Effector CD8-positive, alpha-beta T cell (primary cell): ENCODE measurements at regions not wholly inside any gene's neighbourhood (a gene's known extent, or its start where the extent isn't known, plus 50 kb on each side); places are given as distances from the start of the nearest gene placed in this dataset.

Experiments used
- DNase-seq: peaks from one replicate; lab custom pipeline; 2025; lab: John Stamatoyannopoulos, UW

DNA sequence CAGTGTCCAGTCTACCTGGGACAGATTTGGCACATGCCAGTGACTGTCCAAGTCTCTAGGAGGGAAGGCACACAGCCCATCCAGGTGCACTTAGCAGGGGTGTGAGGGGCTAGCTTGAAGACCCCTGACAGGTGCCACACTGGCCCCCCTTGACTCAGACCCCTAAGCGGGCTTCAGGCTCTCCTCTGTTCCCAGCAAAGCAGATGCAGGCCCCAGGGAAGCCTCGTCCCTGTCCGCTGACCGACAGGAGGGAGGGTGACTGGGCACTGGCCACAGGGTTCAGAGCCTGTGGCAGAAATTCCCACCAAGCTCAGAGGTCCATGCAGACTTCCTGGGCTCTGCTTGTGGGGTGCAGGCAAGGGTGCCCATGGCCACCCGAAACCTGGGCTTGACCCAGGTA is 239.8 kb upstream of the MYT1L start:
- DNase-seq = no peak

DNA sequence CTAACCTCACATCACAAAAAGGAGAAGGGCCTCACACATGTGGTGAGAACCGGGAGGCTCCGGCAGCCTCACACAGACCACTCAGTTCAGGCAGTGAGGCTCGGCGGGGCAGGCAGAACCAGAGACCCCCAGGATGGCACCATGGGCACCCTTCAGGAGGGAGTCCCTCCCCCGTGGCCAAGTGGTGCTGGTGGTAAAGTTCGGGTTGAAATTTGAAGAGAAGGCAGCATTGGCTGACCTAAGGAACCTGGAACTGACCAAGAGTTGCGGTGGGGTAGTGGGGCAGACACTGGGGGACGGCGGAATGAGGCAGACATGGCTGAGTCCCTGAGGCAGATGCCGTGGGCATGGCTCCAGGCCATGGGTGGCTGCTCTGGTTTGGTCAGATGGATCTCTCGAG is 239.3 kb upstream of the MYT1L start:
- no peak for DNase-seq

DNA sequence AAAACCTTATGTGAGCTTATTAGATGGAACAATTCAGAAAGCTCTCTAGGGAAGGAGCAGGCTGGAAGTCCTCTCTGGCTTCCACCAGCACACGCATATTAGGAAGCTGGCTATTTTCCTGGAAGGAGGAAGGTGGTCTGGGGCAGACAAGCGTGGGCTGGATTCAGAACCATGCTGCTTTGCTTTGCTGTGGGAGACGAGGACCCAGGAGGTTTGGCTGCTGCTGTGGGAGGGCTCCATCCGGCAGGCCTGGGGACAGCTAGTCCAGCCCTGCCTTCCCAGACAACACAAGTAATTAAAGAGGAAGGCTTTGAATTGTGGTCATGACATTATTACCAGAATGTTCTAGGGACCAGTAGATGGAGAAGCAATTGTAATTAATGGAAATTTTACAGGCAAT is 238.8 kb upstream of the MYT1L start:
- no peak for DNase-seq

DNA sequence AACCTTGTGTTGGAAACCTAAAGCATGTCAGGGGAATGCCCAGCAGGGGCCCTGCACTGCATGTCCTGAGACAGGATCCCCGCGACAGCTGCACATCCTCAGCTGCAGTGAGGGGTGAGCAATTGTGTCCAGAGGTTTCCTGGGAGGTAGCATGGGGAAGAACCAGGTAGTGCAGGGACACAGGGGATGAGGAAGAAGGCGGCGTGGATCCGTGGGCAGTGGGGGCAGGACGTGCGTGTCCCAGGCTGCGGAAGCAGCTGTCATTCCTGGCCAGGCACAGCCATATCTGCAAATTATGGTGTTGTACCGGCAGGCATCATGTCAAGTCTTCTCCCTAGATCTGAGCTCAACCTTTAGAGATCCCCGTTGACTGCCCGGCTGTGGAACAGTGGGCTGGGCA is 238.2 kb upstream of the MYT1L start:
- DNase-seq = no peak

DNA sequence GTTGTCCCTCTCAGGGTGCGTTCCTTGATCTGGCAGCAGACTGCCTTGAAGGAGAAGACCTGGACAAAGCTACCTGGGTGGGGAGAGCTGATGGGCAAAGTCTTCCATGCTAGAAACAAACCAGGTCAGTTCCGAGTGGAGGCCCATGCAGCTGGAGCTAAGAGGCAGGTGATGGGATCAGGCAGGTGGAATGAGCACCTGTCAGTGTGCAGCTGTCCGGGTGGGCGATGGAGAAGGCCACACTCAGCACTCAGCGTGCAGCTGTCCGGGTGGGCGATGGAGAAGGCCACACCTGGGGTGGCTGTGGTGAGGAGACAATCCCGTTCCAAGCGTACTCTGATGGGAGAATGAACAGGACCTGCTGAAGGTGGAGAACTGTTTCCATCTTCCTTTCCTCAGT is 237.3 kb upstream of the MYT1L start:
- DNase-seq = no peak

DNA sequence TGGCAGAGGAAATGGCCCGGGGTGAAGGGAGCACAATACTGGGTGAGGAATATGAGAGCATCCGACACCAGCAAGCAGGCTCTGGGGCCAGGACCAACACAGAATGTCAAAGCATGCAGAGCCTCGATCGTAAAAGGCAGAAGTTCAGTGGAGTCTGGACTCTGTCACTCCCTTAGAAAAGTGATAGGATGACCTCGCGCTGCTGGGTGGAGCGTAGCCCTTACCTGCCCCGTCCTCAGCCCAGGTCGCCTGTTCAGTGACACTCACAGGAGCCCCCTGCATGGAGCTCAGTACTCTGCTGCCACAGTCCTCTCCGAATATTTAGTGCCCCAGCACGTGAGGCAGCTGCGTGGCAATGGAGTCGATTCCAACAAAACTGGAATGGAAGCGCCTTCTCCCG is 236.7 kb upstream of the MYT1L start:
- DNase-seq = no peak

DNA sequence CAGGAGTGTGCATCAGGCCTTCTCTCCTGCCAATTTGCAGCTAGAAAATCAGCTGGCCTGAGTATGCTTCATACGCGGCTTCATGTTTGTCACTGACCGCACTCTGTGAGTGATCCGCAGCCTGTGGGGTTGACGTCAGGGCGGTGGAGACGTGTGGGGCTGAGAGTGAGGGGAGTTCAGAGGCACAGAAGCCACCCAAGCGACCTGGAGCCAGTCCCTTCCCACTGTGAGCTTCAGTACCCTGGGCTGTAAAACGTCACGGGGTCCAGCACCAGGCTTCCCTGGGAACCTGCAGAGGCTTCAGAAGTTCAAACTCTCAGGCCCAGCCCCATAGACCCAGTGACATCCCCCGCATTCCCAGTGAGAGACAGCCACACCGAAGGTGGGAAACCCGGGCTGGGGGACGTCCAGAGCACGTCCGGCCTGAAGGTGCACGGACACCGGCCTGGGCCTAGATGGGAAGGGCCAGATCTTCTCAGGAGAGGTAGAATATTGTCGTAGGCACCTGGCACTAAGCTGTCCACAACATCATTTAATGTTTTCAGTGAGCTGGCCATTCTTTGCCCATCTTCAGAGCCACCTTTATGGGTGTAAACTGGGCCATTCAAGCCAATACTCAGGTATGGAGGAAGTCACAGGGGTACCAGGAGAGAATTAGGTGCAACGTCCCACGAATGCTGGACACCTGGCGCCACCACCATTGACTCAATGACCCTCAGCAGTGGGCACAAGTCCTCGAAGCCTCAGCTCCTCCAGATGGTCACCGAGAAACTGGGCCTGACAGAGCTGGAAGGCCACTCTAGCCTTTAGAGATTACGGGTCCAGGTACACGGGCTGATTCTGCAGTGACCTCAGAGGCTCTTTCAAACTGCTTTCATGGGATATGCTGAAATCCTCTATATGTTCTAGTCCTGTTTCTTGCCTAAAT is 235.6 kb upstream of the MYT1L start:
- no peak for DNase-seq

DNA sequence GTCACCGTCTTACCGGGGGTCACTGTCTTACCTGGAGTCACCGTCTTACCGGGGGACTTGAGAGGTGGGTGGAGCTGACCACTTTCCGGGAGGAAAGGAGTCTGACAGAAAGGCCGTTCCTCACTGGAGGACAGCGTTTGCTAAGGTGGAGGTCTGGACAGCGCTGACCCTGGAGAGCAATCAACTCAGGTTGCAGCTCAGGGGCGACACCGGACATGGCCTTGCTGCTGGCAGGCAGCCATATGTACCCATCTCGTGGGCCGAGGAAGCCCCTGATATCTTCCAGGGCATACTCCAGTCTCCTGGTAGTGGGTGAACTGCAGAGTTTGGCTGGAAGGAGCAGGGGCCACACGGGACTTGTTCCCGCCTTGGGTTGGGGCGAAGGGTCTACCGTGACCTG is 234.6 kb upstream of the MYT1L start:
- DNase-seq = no peak

DNA sequence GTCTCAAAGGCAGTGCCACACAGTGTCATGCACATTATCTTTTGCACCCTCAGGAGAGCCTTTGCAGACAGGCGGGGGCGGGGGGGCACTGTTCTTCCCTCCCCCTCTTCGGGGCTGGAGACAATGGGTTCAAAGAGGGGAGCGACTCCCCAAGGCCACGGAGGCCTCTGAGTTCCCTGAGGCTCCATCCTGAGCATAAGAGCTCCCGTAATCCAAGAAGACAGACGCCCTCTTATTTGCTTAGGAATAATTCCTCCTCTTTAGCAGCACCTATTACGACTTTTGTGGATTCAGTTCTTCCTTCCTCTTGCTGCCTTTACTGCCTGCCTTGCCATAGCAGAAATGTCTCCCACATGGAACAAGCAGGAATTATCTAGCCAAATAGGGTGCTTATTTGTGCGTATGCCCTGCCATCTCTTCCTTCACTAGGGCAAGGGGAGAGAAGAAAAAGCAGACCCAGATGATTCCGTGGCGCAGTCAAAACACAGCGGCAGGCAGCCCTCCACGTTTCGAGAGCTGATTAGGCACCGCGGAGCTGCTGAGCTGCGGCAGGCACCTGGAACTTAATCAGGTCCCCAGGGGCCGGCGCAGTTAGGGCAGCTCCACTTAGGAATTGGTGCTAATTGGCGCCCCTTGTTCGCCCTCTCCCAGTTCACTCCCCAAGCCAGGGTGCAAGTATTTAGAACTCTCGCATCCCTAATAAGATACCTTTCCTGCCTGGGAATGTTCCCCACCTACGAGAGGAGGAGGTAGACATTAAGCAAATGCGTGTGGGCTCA is 233.4 kb upstream of the MYT1L start:
- DNase-seq = no peak

DNA sequence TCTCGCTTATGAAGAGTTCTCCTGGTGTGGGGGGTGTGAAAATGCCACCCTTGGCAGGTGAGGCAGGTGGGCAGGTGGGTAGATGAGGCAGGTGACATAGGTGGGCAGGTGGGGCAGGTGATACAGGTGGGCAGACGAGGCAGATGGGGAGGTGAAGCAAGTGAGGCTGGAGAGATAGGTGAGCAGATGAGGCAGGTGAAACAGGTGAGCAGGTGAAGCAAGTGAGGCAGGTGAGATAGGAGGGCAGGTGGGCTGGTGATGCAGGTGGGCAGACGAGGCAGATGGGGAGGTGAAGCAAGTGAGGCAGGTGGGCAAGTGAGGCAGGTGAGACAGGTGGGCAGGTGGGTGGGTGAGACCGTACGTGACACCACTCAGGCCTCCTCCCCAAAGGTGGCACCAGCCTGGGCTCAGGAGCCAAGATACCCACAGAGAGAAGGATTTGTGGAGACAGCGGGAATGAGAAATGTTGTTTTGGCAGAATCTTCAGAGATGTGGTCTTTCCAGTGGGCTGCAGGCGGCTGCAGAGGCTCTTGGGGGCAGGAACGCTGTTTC is 232.3 kb upstream of the MYT1L start:
- no peak for DNase-seq

DNA sequence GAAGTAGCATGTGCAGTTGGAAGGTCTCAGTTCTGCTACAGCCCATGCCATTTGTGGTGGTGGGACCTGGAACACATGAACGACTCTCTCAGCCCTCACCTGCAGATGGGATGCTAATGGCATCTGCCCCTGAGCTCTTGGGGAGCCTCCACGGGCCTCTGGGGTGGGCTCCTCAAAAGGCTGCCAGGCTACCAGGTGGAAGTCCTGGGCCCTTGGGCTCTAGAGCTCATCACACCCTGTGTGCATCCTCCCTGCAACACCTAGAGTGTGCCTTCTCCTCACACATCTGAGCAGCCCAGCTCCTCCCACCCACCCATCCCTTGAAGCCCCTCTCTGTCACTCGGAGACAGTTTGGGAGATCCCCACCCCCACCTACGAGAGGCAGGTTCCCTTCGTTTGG is 231.8 kb upstream of the MYT1L start:
- DNase-seq = no peak

DNA sequence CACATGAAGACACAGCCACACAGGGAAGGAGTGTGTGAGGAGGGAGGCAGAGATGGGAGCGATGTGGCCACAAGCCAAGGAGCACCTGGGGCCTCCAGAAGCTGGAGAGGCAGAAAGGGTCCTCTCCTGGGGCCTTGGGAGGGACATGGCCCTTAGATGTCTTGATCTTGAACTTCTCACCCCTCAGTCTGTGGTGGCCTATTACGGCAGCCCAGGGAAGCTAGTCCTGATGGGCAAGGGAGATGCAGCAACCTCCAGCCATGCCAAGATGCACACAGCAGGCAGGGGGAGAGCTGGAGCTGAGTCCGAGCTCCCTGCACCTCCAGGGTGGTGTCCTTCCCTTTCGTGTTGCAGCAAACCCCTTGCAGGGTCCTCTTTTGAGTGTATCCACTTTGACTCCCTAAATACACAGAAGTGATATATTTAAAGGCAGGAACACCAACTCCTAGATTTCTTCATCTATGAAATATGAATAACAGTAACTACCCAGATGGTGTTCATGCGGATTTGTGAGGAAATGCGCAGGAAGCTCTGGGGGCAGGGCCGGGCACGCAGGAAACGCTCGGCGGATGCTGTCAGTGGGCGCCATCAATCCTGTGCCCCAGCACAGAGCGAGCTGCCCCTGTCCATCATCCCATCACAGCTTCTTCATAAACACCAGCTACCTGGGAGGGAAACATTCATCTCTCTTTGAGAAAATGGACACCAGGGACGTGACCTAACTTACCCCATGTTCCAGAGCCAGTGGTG is 230.4 kb upstream of the MYT1L start:
- DNase-seq = no peak

DNA sequence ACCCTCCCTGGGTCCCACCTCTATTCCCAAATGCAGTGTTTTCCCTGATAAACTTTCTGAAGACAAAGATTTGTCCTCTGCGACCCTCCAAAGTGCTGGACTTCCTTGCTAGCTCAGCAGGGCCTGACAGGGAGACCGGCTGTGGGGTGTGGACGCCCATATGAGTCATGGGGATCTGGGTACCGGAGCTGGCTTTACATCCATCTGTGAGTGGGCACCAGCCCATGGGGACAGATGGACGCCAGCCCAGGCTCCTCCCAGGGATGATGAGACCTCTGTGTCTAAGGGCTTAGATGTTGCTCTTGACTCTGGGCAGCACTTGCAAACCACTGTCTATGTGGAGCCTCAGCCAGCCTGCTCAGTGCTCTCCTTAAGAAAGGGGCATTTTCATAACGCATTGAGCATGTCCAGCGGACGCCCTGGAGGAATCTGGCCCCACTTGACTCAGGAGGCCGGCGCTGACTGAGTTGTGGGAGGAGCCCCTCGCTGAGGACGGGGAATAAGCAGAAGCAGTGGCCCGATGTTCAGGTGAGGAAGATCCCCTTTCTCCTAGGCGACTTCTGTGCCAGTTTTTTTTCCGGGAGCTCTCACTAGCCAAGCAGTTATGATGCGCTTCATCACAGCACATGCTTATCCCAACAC is 229.4 kb upstream of the MYT1L start:
- DNase-seq = no peak

DNA sequence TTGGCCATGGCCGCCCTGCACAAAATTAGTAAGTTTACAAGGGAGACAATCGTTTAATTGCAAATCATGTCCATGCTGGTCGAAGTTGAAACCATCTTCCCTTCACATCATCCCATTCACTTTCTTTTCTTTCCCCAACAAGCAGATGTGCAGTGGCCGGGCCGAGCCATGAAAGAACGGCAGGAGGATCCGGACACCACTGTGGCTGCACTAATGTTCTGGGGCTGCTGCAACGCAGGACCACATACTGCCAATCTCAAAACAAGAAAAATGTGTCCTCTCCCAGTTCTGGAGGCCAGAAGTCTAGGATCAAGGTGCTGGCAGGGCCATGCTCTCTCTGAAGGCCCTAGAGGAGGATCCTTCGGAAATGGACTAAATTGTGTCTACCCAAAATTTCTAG is 227.4 kb upstream of the MYT1L start:
- DNase-seq = no peak

DNA sequence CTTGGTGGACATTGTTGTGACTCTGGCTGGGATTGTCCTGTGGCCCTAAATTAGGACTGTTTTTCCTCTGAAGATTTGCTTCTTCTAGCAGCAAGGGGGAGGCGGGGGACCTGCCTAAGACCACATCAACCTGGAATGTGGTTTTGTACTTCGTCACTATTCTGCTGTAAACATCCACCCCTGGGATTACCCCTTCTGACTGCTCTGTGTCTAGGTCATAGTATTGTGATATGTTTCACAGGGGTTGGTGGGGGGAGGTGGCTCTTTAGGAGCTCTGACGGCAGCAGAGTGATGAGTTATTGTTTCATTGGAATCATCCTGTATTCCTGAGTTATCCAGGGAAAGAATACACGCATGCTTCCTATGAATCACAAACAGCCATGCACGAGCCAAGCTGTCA is 226.4 kb upstream of the MYT1L start:
- DNase-seq = no peak

DNA sequence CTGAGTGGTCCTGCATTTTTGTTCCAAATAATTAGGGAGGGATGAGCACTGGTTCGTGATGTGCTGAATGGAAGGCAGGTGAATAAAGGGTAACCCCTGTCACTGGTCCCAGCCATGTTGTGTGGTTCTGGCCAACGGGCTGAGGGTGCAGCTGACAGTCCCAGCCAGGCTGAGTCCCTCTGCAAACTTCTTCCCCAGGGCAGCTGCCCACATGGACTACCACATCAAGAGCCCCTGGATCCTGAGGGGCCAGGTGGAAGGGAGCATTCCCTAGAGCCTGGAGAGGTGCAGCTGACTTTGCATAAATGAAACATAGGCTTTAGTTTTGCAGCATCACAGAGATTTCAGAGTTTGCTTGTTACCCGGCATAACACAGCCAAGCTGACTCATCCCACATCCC is 219.8 kb upstream of the MYT1L start:
- no peak for DNase-seq

DNA sequence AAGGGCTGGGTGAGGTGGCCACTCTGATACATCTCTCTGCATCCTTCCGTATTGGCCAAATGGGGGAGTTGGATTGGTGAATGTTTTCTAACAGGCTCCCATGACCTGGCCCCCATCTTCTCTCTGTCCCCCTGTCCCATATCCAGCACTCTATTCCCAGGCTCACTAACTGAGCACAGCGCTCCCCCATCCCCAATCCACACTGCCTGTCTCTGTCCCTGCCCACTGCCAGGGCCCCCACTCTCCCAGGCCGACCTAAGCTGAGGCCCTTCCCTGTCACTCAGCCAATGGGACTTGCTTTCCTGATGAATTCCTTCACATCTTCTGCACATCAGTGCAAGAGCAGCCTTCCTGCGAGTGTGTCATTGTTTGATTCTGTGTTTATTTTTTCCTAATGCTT is 216.8 kb upstream of the MYT1L start:
- DNase-seq = no peak

DNA sequence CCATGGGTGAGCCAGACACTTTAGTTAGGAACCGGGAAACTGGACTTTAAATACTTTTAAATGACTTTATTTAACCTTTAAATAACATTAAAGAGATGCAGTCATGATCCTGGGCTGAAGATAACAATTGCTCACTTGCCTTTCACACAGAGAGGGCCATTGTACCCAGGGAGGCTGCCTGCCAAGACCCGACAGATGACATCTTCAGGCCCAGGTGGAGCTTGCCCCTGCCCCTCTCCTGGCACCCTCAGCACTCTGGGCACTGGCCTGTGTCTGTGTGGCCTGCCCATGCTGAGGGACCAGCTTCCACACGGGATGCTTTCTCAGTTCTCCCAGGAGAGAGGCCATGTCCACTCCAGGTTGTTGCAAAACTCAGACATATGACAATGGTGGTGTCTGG is 216.4 kb upstream of the MYT1L start:
- DNase-seq = no peak

DNA sequence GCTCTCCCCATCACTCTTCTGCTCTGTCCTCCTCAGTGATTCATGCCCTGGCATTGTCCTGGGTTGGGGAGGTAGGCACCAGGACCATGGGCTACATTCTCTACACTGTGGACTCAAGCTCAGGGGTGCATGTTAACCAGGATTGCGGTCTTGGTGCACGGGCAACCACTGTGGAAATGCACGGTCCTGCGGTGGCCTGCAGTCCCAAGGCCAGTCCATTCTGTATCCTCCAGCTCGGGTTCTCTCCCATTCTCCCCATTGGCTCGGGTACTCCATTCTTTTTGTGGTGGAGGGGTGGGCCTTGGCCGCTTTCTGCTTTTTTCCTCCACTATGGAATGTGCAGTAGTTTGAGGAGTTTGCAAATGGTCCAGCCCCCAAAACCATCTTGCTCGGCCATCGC is 215.0 kb upstream of the MYT1L start:
- no peak for DNase-seq

DNA sequence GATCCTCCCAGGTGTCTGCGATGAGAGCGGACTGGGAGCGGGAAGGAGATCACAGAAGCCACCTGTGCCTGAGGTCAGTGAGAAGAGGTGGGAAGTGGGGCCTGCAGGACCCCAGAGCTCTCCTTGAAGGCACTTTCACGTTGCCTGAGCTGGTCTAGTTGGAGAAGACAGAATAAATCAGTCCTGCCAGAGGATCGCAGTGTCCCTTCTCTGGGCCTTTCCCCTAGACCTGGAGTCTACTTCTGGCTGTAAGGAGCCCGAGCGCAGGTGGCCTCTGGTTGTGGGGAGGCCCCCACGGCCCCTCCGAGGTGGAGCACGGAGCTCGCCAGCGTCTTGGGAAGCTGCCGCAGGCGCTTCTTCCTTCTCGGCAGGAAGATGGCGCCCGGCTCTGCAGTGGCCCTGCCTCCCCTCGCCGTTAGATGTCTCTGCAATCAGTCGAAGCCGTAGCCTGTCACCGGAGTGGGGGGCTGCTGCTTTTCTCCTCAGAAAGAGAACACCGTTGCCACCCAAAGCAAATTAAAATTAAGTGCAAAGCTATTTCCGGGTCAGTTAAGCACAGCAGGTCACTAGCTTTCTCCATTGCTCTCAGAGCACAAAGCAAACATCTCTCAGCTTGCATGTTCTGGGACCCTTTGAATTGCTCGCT is 212.0 kb upstream of the MYT1L start:
- DNase-seq = no peak

DNA sequence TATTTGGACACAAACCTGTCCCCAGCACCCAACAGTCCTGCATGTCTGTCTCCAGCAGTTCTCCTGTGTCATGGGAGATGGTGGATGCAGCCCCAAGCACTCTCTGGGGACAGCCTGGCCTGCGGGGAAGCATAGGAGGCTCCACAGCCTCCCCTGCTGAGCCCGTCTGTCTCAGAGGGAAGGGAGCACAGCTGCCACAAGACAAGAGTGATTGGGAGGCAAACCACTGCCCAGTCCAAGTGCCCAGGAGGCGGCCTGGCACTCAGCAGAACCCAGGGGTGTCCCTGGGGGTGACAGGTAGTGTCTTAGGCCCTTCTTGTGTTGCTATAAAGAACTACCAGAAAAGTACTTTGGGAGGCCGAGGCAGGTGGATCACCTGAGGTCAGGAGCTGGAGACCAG is 211.2 kb upstream of the MYT1L start:
- no peak for DNase-seq
